WI38 (cell line): ENCODE measurements at regions not wholly inside any gene's neighbourhood (a gene's known extent, or its start where the extent isn't known, plus 50 kb on each side); places are given as distances from the start of the nearest gene placed in this dataset.

Experiments used
- H3K4me3 ChIP-seq: 2 replicates; pipeline ENCODE4 v1.5.1; 2011; ENCODE audit warnings: low read depth, mild to moderate bottlenecking, control low read depth, low read length
- CTCF ChIP-seq: IDR thresholded peaks from 2 replicates; pipeline ENCODE4 v1.5.1; 2012; ENCODE audit warnings: low read depth, mild to moderate bottlenecking, control low read depth, low read length

GRCh38 chr2:196421880-196422279 lies 217.6 kb upstream of the CCDC150 start:
- no peak for TF ChIP-seq CTCF
- no peak overlapping the region for H3K4me3 ChIP-seq

DNA sequence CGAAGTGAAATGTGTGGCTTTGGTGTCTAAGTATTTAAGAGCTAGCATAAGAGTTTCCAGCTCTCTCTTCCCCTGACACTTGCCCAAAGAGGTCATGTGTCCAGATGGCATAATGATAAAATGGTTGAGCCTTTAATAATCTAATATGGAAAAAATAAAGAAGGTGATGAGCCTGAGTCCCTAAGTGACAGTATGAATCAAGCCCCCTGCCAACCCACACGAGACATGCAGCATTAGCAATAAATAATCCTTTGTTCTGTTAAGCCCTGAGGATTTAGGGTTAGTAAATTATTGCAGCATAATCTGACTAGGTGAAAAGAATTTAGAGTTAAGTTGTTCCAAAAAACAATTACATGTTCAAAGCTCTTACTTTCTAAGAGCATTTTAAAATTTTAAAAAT lies 217.2 kb upstream of the CCDC150 start:
- H3K4me3 ChIP-seq = no peak overlapping the region
- no peak for TF ChIP-seq CTCF

- no peak for TF ChIP-seq CTCF
- no peak overlapping the region for H3K4me3 ChIP-seq
Measured at GRCh38 chr2:196426122-196426521, 213.4 kb upstream of the CCDC150 start.

DNA sequence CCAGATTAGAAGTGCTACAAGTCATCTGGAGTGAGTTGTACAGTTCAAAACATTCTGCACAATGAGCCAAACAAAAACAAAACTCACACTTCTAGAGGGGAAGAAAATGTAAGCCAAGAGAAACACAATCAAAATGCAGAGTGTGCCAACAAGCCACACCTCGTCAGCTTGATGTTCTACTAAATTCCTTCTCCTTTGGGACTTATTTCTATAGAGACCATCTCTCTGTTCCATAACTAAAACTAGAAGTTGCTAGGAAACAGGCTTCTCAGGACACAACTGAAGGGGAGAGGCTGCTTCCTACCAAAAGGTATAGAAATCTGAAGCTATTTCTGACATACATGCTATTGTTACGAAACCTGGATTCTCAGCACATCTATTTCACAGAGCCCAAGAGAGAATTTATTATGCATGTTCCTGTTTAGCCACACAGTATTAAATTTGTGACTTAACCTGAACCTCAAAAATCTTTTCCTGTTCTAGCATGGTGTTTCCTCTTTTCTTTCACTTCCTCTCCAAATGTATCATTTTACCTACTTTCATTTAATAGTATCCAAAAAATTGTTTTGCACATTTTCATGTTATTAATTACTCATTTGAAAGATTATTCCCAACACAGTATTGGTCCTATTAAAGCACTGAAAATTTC lies 211.4 kb upstream of the CCDC150 start:
- TF ChIP-seq CTCF = no peak
- no peak overlapping the region for H3K4me3 ChIP-seq

GRCh38 chr2:196431076-196431475 lies 208.4 kb upstream of the CCDC150 start:
- no peak for TF ChIP-seq CTCF
- no peak overlapping the region for H3K4me3 ChIP-seq

- TF ChIP-seq CTCF = 0 out of 2 replicates have a peak, but pooled peaks have one; percentile 11
Measured at GRCh38 chr2:196431957-196432356, 207.6 kb upstream of the CCDC150 start.

GRCh38 chr2:196433116-196433515 lies 206.4 kb upstream of the CCDC150 start:
- H3K4me3 ChIP-seq = no peak overlapping the region
- no peak for TF ChIP-seq CTCF

More at GRCh38 chr2:196431957-196432356, 207.6 kb upstream of the CCDC150 start:
- H3K4me3 ChIP-seq = no peak overlapping the region
